HL-60 (cell line): ENCODE measurements at regions not wholly inside any gene's neighbourhood (a gene's known extent, or its start where the extent isn't known, plus 50 kb on each side); places are given as distances from the start of the nearest gene placed in this dataset.

ENCODE experiments used
- POLR2AphosphoS5 ChIP-seq: IDR thresholded peaks from 2 replicates; pipeline ENCODE4 v1.6.1; 2012; ENCODE audit warnings: low read depth
- TF ChIP-seq, protein P1 (sequence below): IDR thresholded peaks from one replicate; pipeline ENCODE4 v1.5.1; 2011; ENCODE audit warnings: low read length, control low read depth, inconsistent platforms; ENCODE audit not compliant: insufficient read depth

- TF ChIP-seq, protein P1, sequence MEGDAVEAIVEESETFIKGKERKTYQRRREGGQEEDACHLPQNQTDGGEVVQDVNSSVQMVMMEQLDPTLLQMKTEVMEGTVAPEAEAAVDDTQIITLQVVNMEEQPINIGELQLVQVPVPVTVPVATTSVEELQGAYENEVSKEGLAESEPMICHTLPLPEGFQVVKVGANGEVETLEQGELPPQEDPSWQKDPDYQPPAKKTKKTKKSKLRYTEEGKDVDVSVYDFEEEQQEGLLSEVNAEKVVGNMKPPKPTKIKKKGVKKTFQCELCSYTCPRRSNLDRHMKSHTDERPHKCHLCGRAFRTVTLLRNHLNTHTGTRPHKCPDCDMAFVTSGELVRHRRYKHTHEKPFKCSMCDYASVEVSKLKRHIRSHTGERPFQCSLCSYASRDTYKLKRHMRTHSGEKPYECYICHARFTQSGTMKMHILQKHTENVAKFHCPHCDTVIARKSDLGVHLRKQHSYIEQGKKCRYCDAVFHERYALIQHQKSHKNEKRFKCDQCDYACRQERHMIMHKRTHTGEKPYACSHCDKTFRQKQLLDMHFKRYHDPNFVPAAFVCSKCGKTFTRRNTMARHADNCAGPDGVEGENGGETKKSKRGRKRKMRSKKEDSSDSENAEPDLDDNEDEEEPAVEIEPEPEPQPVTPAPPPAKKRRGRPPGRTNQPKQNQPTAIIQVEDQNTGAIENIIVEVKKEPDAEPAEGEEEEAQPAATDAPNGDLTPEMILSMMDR: no peak
- peak; percentile 62 for TF ChIP-seq POLR2AphosphoS5
Observed at GRCh38 chr11:15577519-15577918, 462.8 kb downstream of the INSC start.
